COLO829 (cell line): ENCODE measurements at regions not wholly inside any gene's neighbourhood (a gene's known extent, or its start where the extent isn't known, plus 50 kb on each side); places are given as distances from the start of the nearest gene placed in this dataset.

ENCODE experiments used
- DNase-seq: peaks from one replicate; pipeline ENCODE4 v3.0.0; 2012; ENCODE audit warnings: low spot score

DNA sequence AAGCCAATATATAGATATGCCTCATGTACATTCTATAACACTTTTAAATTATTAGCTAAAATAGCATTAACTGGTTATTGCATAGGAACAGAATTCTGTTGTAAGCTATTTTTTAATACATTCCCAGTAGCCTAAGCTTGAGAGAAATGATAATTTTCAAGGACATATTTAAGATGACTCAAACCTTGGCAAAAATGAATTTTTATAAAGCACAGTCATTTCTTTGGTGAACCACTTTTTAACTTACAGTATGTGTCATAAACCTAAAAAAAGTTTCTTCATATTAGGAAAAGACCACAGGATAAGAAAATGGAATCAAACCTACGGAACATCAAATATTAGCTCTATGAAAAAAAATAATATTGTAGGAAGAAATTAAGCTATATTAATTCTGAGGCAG, 986.3 kb downstream of the STIM2 start:
- no peak for DNase-seq

DNA sequence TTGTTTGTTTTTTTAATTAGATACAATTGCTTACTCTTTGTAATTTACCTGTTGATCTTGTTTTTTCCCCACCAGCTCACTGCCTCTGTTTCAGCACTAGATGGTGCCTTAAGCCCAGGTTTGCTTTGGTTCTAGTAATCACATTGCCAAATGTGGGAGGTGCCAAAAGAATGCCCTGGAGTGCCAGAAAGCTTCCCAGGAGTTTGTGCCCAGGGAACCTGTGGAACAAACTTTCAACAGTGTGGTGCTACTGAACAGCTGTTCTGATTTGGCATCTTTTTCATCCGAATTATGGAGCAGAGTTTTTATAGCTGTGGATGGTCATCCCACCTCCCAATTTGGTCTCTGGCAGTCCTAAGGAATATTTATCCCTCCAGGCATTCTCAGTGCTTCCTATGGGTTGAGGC, 1000.7 kb downstream of the STIM2 start:
- peak; percentile 24 for DNase-seq

DNA sequence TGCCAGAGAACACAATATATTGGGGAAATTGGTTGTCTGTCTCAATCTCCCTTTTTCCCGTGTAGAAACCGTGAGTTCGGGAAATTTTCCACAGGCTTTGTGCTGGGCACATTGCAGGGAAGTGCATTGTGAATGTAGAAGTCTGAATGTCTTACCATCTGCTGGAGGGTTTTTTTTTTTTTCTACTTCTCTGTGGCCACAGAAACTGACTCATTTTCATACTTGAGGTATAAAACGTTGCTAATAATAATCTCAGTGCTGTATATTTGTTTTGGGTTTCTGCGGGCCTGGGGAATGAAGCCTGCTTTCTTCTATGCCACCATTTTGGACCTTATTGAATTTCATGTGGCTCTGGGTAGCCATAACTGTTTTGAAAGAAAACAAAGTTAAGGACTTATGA, 1001.2 kb downstream of the STIM2 start:
- DNase-seq, result no peak

GRCh38 chr4:27873596-27873995, 1013.0 kb downstream of the STIM2 start:
- no peak for DNase-seq

GRCh38 chr4:27881705-27882104, 1021.1 kb downstream of the STIM2 start:
- DNase-seq, result no peak

- no peak for DNase-seq
These were observed 1025.5 kb downstream of the STIM2 start for GRCh38 chr4:27886120-27886519.

- no peak for DNase-seq
These were observed 1027.0 kb downstream of the STIM2 start for GRCh38 chr4:27887646-27888045.

DNA sequence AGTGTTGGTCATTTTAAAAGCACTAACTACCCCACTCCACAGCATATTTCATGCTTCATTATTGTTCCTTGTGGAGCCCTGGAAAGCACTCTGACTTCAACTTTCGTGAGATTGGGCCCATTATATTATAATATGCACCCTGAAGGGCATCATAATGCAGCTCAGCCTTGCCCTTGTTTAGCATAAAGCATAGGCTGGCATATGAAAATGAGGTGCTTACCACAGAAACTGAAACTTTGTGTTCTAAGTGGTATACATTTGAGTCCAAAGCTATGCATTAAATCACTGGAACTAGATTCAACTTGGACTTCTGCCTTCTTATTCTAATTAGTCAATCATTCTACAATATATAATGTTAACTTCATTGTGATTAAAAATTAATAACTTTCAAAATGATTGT, 1027.9 kb downstream of the STIM2 start:
- DNase-seq, result no peak

DNA sequence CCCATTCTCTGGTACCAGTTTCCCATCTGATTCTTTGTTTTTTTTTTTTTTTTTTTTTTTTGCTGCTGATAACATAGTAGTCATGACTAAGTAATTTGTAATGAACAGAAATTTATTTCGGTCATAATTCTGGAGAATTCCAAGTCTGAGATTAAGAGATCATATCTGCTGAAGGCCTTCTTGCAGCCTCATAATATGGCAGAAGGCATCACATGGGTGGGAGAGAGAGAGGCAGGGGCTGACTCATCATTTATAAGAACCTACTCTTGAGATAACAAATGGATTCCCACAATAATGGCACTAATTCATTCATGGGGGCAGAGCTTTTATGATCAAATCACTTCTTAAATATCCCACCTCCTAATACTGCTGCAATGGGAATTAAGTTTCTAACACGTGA, 1034.3 kb downstream of the STIM2 start:
- DNase-seq, result no peak

- DNase-seq, result no peak
These were observed 1047.7 kb downstream of the STIM2 start for GRCh38 chr4:27908356-27908755.

- DNase-seq, result no peak
These were observed 1049.6 kb downstream of the STIM2 start for GRCh38 chr4:27910227-27910626.

GRCh38 chr4:27911047-27911446, 1050.4 kb downstream of the STIM2 start:
- no peak for DNase-seq

DNA sequence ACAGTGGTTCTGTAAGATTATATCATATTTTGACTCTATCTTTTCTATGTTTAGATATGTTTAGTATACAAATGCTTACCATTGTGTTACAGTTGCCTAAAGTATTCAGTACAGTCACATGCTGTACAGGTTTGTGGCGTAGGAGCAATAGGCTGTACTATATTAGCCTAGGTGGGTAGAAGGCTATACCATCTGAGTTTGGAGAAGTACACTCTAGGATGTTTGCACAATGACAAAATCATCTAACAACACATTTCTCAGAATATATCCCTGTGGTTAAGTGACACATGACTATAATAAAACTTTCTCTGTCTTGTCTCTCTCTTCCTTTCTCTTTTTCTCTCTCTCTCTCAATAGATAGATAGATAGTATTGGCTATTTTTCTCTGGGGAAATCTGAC, 1053.1 kb downstream of the STIM2 start:
- DNase-seq, result no peak

DNA sequence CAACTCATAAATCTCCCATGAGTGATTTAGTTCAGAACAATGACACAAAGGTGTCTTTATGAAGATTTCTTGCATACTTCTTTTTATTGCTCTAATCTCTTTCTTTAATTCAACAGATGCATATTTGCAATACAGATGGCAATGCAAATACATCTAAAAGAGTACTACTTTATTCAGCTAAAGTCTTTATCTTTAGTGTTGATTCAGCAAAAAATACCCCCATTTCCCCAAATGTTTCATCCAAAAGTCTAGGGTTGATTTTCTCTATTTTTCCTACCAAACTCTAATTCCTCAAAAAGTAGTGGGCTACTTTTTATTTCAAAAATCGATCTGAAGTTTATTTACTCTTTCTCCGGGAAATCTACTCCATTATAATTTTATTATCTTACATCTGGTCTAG, 1055.2 kb downstream of the STIM2 start:
- no peak for DNase-seq

GRCh38 chr4:27916452-27917184, 1056.0 kb downstream of the STIM2 start:
- DNase-seq, result no peak

GRCh38 chr4:27917381-27917780, 1056.7 kb downstream of the STIM2 start:
- DNase-seq, result peak; percentile 58

DNA sequence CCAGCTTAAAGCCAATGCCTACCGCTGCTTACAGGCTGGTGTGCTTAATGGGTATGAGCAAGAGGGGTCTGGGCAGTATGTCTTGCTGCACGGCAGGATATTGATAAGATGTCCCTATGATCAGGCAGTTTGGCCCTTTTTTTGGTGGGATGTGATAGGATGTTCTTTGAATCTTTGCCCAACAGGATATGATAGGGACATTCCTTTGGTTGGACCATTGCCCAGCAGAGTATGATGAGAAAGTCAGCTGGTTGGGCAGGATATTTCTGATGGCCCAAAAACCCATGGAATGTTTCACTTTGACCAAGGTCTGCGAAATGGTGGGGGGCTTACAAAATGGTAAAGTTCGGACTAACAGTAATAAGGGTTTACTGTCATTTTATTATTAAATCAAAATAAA, 1060.6 kb downstream of the STIM2 start:
- DNase-seq, result no peak

GRCh38 chr4:27928761-27929540, 1068.3 kb downstream of the STIM2 start:
- no peak for DNase-seq

DNA sequence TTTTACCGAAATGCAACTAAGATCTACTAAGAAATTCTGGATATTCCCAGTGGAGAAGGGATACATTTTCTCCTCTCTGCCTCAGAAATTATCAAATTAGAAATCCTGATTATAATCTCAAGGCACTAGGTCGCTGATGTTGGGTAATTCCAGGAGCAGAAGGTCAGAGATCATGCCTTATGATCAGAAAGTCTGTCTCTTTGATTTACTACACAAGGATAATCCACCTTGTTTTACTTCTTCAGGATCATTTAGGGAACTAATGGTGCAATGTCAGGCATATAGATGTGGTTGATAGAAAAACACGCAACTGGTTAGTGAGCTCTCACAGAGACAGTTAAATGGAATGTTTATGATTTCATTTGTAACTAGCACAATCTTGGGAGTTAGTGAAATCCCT, 1069.7 kb downstream of the STIM2 start:
- DNase-seq, result no peak

GRCh38 chr4:27930976-27931375, 1070.3 kb downstream of the STIM2 start:
- peak; percentile 21 for DNase-seq

DNA sequence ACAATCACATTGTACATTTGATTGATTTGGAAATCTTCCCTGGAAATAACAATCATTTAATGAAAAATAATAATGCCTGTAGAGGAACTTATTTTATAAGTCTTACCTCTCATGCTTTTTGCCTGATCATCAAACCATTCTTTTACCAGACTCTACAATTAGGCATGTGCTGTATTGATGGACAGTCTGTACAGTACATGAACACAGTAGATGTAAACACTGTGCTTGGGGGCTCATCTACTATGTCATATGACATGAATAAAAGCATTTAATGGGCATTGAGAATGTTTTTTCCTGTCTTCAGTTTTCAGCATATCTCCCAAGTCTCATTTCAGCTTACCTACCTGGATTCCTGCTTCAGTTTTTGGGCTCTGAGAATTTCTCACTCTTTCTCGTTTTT, 1070.9 kb downstream of the STIM2 start:
- no peak for DNase-seq

- DNase-seq, result no peak
These were observed 1074.2 kb downstream of the STIM2 start for GRCh38 chr4:27934871-27935270.

DNA sequence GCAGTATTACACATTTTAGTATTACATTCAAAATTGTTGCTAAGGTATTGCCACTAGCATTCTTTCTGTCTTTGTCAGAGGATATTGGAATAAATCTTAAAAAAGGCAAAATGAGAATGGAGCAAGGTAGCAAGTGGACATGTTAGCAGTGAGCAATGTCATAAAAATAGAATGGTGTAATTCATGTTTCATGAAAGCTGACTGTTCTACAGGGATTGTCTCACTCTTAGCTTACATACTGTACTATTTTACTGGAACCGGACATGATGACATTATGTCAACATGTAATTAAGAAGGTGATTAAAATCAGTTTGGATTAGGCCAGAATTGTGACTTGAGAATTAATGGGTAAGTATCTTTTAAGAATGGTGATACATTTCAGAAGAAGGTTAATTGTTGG, 1086.2 kb downstream of the STIM2 start:
- DNase-seq, result no peak

- DNase-seq, result no peak
These were observed 1086.7 kb downstream of the STIM2 start for GRCh38 chr4:27947302-27947701.
